CD4-positive, CD25-positive, alpha-beta regulatory T cell (primary cell): ENCODE measurements at regions not wholly inside any gene's neighbourhood (a gene's known extent, or its start where the extent isn't known, plus 50 kb on each side); places are given as distances from the start of the nearest gene placed in this dataset.
A peak's percentile ranks its signal among the peaks of the same experiment; 100 is the strongest.

Experiments used
- ATAC-seq, 2 donors: fragments of 150-1000 bp; cut with Tn5 transposase; one replicate each; pipeline ENCODE4 v1.10.0; 2021; ENCODE audit warnings: low read depth in 2 of 2, moderate number of reproducible peaks in 2 of 2, moderate library complexity in 1 of 2
- DNase-seq, 3 donors: peaks; one replicate each; pipeline versions ENCODE4 v3.0.0 to v3.0.0-alpha.2; 2012 to 2022; ENCODE audit warnings: mixed read lengths in 1 of 3
- H3K27ac ChIP-seq: one replicate; pipeline ENCODE4 v1.7.0; 2013; ENCODE audit warnings: mild to moderate bottlenecking, low read length; ENCODE audit not compliant: insufficient read depth, poor library complexity, severe bottlenecking
- H3K27me3 ChIP-seq: one replicate; pipeline ENCODE4 v1.7.0; 2013; ENCODE audit warnings: low read length; ENCODE audit not compliant: control insufficient read depth, insufficient read depth
- H3K36me3 ChIP-seq: one replicate; pipeline ENCODE4 v1.7.0; 2013; ENCODE audit warnings: mild to moderate bottlenecking, low read length, moderate library complexity; ENCODE audit not compliant: control insufficient read depth, insufficient read depth
- H3K4me1 ChIP-seq: 2 replicates; pipeline ENCODE4 v1.7.0; 2013; ENCODE audit warnings: mild to moderate bottlenecking, low read length; ENCODE audit not compliant: insufficient read depth, control insufficient read depth, poor library complexity, severe bottlenecking
- H3K4me3 ChIP-seq: one replicate; pipeline ENCODE4 v1.7.0; 2013; ENCODE audit warnings: low read depth, mild to moderate bottlenecking, low read length, moderate library complexity
- H3K9me3 ChIP-seq, 2 experiments: 1 replicate in 1 of 2; 2 replicates in 1 of 2; pipeline ENCODE4 v1.7.0; 2013; ENCODE audit warnings: low read length in 2 of 2, mild to moderate bottlenecking in 1 of 2, moderate library complexity in 1 of 2; ENCODE audit not compliant: control insufficient read depth in 2 of 2
- H3K27ac Mint-ChIP-seq, 3 donors: one replicate each; pipeline ENCODE4 v1.8.0; 2020 to 2022; ENCODE audit warnings: mild to moderate bottlenecking in 3 of 3, mixed read lengths in 3 of 3, moderate library complexity in 2 of 3
- H3K27me3 Mint-ChIP-seq: one replicate; pipeline ENCODE4 v1.8.0; 2022; ENCODE audit warnings: mild to moderate bottlenecking, mixed read lengths
- H3K36me3 Mint-ChIP-seq: one replicate; pipeline ENCODE4 v1.8.0; 2020; ENCODE audit warnings: mixed read lengths
- H3K4me1 Mint-ChIP-seq, 4 donors: one replicate each; pipeline ENCODE4 v1.8.0; 2020 to 2022; ENCODE audit warnings: mixed read lengths in 4 of 4, mild to moderate bottlenecking in 1 of 4
- H3K4me3 Mint-ChIP-seq, 4 donors: one replicate each; pipeline ENCODE4 v1.8.0; 2020 to 2022; ENCODE audit warnings: mild to moderate bottlenecking in 4 of 4, mixed read lengths in 4 of 4, moderate library complexity in 3 of 4
- H3K9me3 Mint-ChIP-seq, 7 donors: one replicate each; pipeline ENCODE4 v1.8.0; 2020 to 2022; ENCODE audit warnings: mixed read lengths in 7 of 7, mild to moderate bottlenecking in 3 of 7, moderate library complexity in 2 of 7

GRCh38 chr12:82029936-82030335 lies 270.8 kb upstream of the PPFIA2 start:
- H3K27me3 Mint-ChIP-seq: no peaks in the 10 kb centered on the region
- no peak for DNase-seq
- H3K4me1 Mint-ChIP-seq: no peaks in the 10 kb centered on the region
- H3K27ac Mint-ChIP-seq: no peak overlapping the region
- no peaks in the 10 kb centered on the region for H3K9me3 ChIP-seq
- no peaks in the 10 kb centered on the region for H3K27me3 ChIP-seq
- ATAC-seq: no peak
- H3K9me3 Mint-ChIP-seq: peaks cover 2 to 23% (median 4%) of the 10 kb centered on the region in 7 donors
- H3K36me3 ChIP-seq: no peaks in the 10 kb centered on the region
- H3K4me3 Mint-ChIP-seq: no peak overlapping the region
- H3K4me3 ChIP-seq: no peak overlapping the region
- H3K36me3 Mint-ChIP-seq: no peaks in the 10 kb centered on the region
- no peak overlapping the region for H3K27ac ChIP-seq
- H3K4me1 ChIP-seq: no peaks in the 10 kb centered on the region

GRCh38 chr12:82028772-82029171 lies 269.6 kb upstream of the PPFIA2 start:
- Histone ChIP-seq H3K27me3 (no peaks in the 10 kb centered on the region), H3K27ac (no peak overlapping the region), H3K4me3 (no peak overlapping the region), H3K4me1 (no peaks in the 10 kb centered on the region), H3K9me3 (no peaks in the 10 kb centered on the region), H3K36me3 (no peaks in the 10 kb centered on the region)
- Mint-ChIP-seq H3K27me3 (no peaks in the 10 kb centered on the region), H3K27ac (no peak overlapping the region), H3K4me1 (no peaks in the 10 kb centered on the region), H3K36me3 (no peaks in the 10 kb centered on the region), H3K9me3 (peaks cover 2 to 19% (median 4%) of the 10 kb centered on the region in 7 donors), H3K4me3 (no peak overlapping the region)
- DNase-seq: no peak
- no peak for ATAC-seq

GRCh38 chr12:82027612-82028011 lies 268.5 kb upstream of the PPFIA2 start:
- Mint-ChIP-seq H3K4me1 (no peaks in the 10 kb centered on the region), H3K9me3 (peaks cover 2 to 14% (median 3%) of the 10 kb centered on the region in 7 donors), H3K4me3 (no peak overlapping the region), H3K27ac (no peak overlapping the region), H3K27me3 (no peaks in the 10 kb centered on the region), H3K36me3 (no peaks in the 10 kb centered on the region)
- DNase-seq: no peak
- H3K27ac ChIP-seq: no peak overlapping the region
- H3K4me3 ChIP-seq: no peak overlapping the region
- H3K36me3 ChIP-seq: no peaks in the 10 kb centered on the region
- ATAC-seq: no peak
- H3K9me3 ChIP-seq: no peaks in the 10 kb centered on the region
- no peaks in the 10 kb centered on the region for H3K4me1 ChIP-seq
- no peaks in the 10 kb centered on the region for H3K27me3 ChIP-seq

- H3K27ac Mint-ChIP-seq: no peak overlapping the region
- peaks cover 2 to 14% (median 3%) of the 10 kb centered on the region in 7 donors for H3K9me3 Mint-ChIP-seq
- Histone ChIP-seq H3K27me3 (no peaks in the 10 kb centered on the region), H3K4me3 (no peak overlapping the region), H3K27ac (no peak overlapping the region), H3K4me1 (no peaks in the 10 kb centered on the region), H3K36me3 (no peaks in the 10 kb centered on the region), H3K9me3 (no peaks in the 10 kb centered on the region)
- H3K4me1 Mint-ChIP-seq: no peaks in the 10 kb centered on the region
- ATAC-seq: no peak
- no peaks in the 10 kb centered on the region for H3K27me3 Mint-ChIP-seq
- no peak for DNase-seq
- no peaks in the 10 kb centered on the region for H3K36me3 Mint-ChIP-seq
- H3K4me3 Mint-ChIP-seq: no peak overlapping the region
Measured at GRCh38 chr12:82025462-82025861, 266.3 kb upstream of the PPFIA2 start.

GRCh38 chr12:82019533-82019932 lies 260.4 kb upstream of the PPFIA2 start:
- Histone ChIP-seq H3K4me1 (no peaks in the 10 kb centered on the region), H3K9me3 (no peaks in the 10 kb centered on the region), H3K36me3 (no peaks in the 10 kb centered on the region), H3K27me3 (no peaks in the 10 kb centered on the region), H3K4me3 (no peak overlapping the region), H3K27ac (no peak overlapping the region)
- no peaks in the 10 kb centered on the region for H3K4me1 Mint-ChIP-seq
- no peak for ATAC-seq
- peaks cover 0 to 17% (median 1%) of the 10 kb centered on the region in 7 donors for H3K9me3 Mint-ChIP-seq
- peak in 1 of 3 donors; percentile 0 for DNase-seq
- H3K27me3 Mint-ChIP-seq: no peaks in the 10 kb centered on the region
- no peak overlapping the region for H3K4me3 Mint-ChIP-seq
- H3K36me3 Mint-ChIP-seq: no peaks in the 10 kb centered on the region
- no peak overlapping the region for H3K27ac Mint-ChIP-seq

GRCh38 chr12:82015623-82016347 lies 256.6 kb upstream of the PPFIA2 start:
- no peaks in the 10 kb centered on the region for H3K4me1 Mint-ChIP-seq
- H3K9me3 Mint-ChIP-seq: peaks cover 0 to 28% (median 4%) of the 10 kb centered on the region in 7 donors
- DNase-seq: no peak

GRCh38 chr12:82012176-82012575 lies 253.0 kb upstream of the PPFIA2 start:
- Histone ChIP-seq H3K4me1 (no peaks in the 10 kb centered on the region), H3K9me3 (no peaks in the 10 kb centered on the region), H3K27ac (no peak overlapping the region), H3K27me3 (no peaks in the 10 kb centered on the region), H3K4me3 (no peak overlapping the region), H3K36me3 (no peaks in the 10 kb centered on the region)
- no peaks in the 10 kb centered on the region for H3K4me1 Mint-ChIP-seq
- no peak overlapping the region for H3K4me3 Mint-ChIP-seq
- H3K9me3 Mint-ChIP-seq: peaks cover 2 to 20% (median 5%) of the 10 kb centered on the region in 7 donors
- H3K27me3 Mint-ChIP-seq: no peaks in the 10 kb centered on the region
- no peaks in the 10 kb centered on the region for H3K36me3 Mint-ChIP-seq
- ATAC-seq: no peak
- DNase-seq: no peak
- H3K27ac Mint-ChIP-seq: no peak overlapping the region

More at GRCh38 chr12:82015623-82016347, 256.6 kb upstream of the PPFIA2 start:
- H3K36me3 Mint-ChIP-seq: no peaks in the 10 kb centered on the region
- H3K9me3 ChIP-seq: no peaks in the 10 kb centered on the region
- H3K4me3 Mint-ChIP-seq: no peak overlapping the region
- H3K27me3 Mint-ChIP-seq: no peaks in the 10 kb centered on the region
- H3K27ac ChIP-seq: no peak overlapping the region
- ATAC-seq: no peak
- no peak overlapping the region for H3K4me3 ChIP-seq
- no peak overlapping the region for H3K27ac Mint-ChIP-seq
- H3K4me1 ChIP-seq: no peaks in the 10 kb centered on the region
- no peaks in the 10 kb centered on the region for H3K36me3 ChIP-seq
- H3K27me3 ChIP-seq: no peaks in the 10 kb centered on the region

- Histone ChIP-seq H3K27ac (no peak overlapping the region), H3K9me3 (no peaks in the 10 kb centered on the region), H3K27me3 (no peaks in the 10 kb centered on the region), H3K36me3 (no peaks in the 10 kb centered on the region), H3K4me3 (no peak overlapping the region), H3K4me1 (no peaks in the 10 kb centered on the region)
- H3K27ac Mint-ChIP-seq: no peak overlapping the region
- no peak overlapping the region for H3K4me3 Mint-ChIP-seq
- H3K36me3 Mint-ChIP-seq: no peaks in the 10 kb centered on the region
- ATAC-seq: no peak
- no peak for DNase-seq
- H3K4me1 Mint-ChIP-seq: no peaks in the 10 kb centered on the region
- peaks cover 0 to 16% (median 5%) of the 10 kb centered on the region in 7 donors for H3K9me3 Mint-ChIP-seq
- H3K27me3 Mint-ChIP-seq: no peaks in the 10 kb centered on the region
Measured at GRCh38 chr12:82009524-82009923, 250.4 kb upstream of the PPFIA2 start.
